NCI-H748 (cell line): ENCODE measurements at regions not wholly inside any gene's neighbourhood (a gene's known extent, or its start where the extent isn't known, plus 50 kb on each side); places are given as distances from the start of the nearest gene placed in this dataset.
"Not testable (repeated sequence)": the region's sequence is repeated elsewhere in the genome, so short reads cannot be mapped to it uniquely, and the experiment has no call there.

Experiments used
- DNase-seq: peaks from one replicate; lab custom pipeline; 2025; ENCODE audit not compliant: unreplicated experiment; lab: John Stamatoyannopoulos, UW

DNA sequence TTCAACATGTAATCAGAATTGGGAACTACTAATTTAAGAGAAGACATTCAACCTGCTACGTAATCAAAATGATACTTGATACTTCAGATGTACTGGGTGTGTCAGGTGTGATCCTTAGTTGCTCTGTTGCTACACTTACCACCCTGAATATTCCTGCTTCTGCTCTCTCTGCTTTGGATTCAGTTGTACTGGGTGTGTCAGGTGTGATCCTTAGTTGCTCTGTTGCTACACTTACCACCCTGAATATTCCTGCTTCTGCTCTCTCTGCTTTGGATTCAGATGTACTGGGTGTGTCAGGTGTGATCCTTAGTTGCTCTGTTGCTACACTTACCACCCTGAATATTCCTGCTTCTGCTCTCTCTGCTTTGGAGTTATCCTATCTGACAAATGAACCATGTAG lies 290.2 kb downstream of the RAB38 start:
- DNase-seq = not testable (repeated sequence)

- DNase-seq = no peak
Measured at GRCh38 chr11:87879118-87879517, 296.1 kb downstream of the RAB38 start.

GRCh38 chr11:87878373-87878825 lies 296.8 kb downstream of the RAB38 start:
- peak; percentile 25 for DNase-seq

GRCh38 chr11:87871056-87871455 lies 304.2 kb downstream of the RAB38 start:
- no peak for DNase-seq

- no peak for DNase-seq
Measured at GRCh38 chr11:87870086-87870485, 305.2 kb downstream of the RAB38 start.

- DNase-seq = no peak
Measured at GRCh38 chr11:87866951-87867350, 308.3 kb downstream of the RAB38 start.

GRCh38 chr11:87861030-87861429 lies 314.2 kb downstream of the RAB38 start:
- DNase-seq = peak; percentile 44

- DNase-seq = peak; percentile 1
Measured at GRCh38 chr11:87859636-87860035, 315.6 kb downstream of the RAB38 start.

DNA sequence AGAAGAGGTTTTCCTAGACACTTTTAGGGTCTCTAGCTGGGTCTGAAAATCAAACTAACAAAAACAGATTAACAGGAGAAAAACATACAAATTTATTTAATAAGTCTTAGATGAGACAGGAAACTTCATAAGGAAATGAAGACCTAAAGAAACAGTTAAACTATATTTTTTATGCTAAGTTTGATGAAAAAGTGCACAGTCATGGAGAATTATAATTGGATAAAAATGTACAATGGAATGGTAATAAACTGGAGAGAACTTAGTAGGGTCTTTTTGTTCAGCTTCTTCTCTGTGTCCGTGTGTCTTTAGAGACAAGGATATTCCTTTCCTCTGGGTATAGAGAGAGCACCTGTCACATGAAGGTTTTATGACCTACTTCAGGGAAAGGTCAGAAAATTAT lies 323.4 kb downstream of the RAB38 start:
- DNase-seq = no peak

GRCh38 chr11:87851234-87851633 lies 324.0 kb downstream of the RAB38 start:
- DNase-seq = no peak

DNA sequence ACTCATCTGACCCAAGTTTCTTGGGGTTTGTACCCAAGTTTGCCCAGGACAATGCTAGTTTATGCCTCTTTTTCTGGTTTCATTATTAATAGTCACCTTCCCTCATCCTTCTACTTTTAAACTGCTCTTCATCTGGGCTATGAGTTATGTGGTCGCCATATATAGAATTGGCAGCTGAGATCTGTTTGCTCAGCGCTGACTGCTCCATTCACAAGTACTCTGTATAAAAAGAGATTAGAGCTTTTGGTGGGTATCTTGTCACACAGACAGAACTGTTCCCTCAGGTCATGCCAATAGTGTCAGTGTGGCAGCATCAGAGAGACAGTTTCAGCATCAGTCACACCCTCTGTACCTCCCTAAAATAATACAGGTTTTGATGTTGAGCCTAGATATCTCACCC lies 326.0 kb downstream of the RAB38 start:
- no peak for DNase-seq

DNA sequence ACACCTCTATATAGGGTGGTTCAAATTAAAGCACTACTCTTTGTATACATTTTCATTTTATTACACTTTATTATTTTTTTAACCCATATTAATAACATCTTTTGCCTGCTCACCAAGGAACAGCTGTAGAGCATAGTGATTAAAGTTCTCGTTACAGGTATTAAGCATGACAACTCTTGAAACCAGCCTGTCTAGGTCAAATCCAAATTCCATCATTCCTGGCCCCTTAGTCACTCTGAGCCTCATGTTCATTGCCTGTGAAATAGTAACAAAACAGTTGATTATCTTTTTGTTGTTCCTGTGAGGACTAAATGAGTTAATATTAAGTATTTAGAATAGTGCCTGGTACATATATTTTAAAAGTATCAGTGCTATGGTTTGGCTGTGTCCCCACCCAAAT lies 334.5 kb downstream of the RAB38 start:
- no peak for DNase-seq

GRCh38 chr11:87832211-87832610 lies 343.0 kb downstream of the RAB38 start:
- no peak for DNase-seq

GRCh38 chr11:87820011-87820410 lies 355.2 kb downstream of the RAB38 start:
- DNase-seq = no peak

DNA sequence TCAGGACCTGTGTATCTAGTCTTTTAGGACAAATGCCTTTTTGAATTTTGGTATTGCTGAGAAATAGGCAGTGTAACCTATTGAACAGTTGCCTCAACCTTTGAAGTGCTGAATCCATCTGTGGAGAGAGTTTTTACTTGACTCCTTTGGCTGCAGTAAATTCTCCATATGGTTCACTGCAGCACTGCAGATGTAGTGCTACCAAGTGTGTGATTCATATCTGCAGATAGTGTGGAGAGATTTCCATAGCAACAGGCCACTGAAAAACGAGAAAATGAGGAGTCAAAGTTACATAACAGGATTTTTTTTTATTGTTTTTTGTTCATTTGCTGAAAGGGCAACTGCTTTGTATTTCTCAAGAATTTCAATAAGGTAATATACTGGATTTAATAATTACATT lies 356.1 kb downstream of the RAB38 start:
- no peak for DNase-seq

DNA sequence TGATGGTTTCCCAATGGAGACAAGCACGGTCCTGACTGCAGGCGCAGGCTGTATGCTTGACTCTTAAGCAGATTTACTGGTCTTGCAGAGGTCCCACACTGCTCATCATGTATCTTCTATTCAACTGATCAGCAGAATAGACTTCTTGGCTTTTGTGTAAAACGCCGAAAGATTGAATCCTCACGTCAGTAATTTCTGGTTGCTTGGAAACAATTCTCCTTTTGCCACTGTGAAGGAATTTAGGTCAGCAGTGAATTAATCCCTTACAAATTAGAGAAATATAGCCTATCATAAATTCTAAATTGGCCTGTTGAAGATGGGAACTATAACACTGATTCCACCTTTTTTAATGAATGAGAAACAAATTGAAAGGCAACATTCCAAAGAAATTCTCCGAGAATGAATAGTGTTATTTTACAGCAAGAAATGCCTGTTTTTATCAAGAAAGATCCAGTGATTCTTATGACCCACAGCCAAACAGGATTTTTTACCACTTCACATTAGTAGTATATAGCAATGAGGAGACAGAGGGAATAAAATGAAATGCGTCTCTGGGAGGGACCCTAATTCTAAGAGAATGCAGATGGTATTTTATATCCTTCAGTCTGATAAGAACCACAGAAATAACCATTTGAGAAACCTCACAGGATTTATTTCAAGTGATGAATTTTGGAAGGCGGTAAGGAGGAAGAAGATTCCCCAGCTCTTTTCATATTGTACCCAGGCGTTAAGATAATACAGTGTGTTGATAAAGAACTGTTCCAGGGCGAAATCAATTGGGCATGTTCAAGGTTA lies 362.5 kb downstream of the RAB38 start:
- DNase-seq = no peak

- no peak for DNase-seq
Measured at GRCh38 chr11:87810486-87810885, 364.8 kb downstream of the RAB38 start.

GRCh38 chr11:87809256-87809655 lies 366.0 kb downstream of the RAB38 start:
- DNase-seq = no peak

GRCh38 chr11:87804176-87804575 lies 371.1 kb downstream of the RAB38 start:
- DNase-seq = no peak

GRCh38 chr11:87803748-87804147 lies 371.5 kb downstream of the RAB38 start:
- DNase-seq = no peak

DNA sequence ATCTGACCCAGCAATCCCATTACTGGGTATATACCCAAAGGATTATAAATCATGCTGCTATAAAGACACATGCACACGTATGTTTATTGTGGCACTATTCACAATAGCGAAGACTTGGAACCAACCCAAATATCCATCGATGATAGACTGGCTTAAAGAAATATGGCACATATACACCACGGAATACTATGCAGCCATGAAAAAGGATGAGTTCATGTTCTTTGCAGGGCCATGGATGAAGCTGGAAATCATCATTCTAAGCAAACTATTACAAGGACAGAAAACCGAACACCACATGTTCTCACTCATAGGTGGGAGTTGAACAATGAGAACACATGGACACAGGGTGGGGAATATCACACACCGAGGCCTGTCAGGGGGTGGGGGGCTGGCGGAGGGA lies 390.4 kb downstream of the RAB38 start:
- not testable (repeated sequence) for DNase-seq

DNA sequence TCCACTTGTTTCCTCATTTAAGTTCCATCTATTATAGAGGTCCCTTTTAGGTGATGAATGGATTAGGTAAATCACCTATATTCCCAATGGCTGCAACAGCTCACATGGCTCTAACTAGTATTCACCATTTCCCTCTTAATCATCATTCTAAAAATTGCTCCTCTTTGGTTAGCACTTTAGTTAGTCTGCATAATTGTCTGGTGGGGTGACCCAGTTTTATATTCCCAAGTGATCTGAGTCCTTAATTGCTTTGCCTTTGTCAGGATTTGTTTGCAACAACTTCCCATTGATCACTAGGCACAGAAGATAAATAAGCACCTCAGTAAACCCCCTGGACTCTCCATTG lies 395.2 kb downstream of the RAB38 start:
- DNase-seq = no peak
